ENCODE measurements at regions not wholly inside any gene's neighbourhood (a gene's known extent, or its start where the extent isn't known, plus 50 kb on each side); places are given as distances from the start of the nearest gene placed in this dataset.

GRCh38 chr12:19959353-19959752 lies 409.0 kb upstream of the PDE3A start:
- no peak for TF ChIP-seq ZNF232 (CRISPR knock-in tag; IDR thresholded peaks at IDR 0.05)
- no peak for TF ChIP-seq TEAD1 (CRISPR knock-in tag; IDR thresholded peaks at IDR 0.05)
- no peak for TF ChIP-seq CTCF (IDR thresholded peaks at IDR 0.05)
- no peak for TF ChIP-seq ETV6 (CRISPR knock-in tag; IDR thresholded peaks at IDR 0.05)
- no peak for TF ChIP-seq CREM (CRISPR knock-in tag; IDR thresholded peaks at IDR 0.05)
- no peak for TF ChIP-seq EMX1 (CRISPR knock-in tag; IDR thresholded peaks at IDR 0.05)
- TF ChIP-seq FOXJ3 (CRISPR knock-in tag; IDR thresholded peaks at IDR 0.05; ENCODE audit: borderline replicate concordance), result no peak
- TF ChIP-seq, protein P1, sequence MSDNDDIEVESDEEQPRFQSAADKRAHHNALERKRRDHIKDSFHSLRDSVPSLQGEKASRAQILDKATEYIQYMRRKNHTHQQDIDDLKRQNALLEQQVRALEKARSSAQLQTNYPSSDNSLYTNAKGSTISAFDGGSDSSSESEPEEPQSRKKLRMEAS (CRISPR knock-in tag; IDR thresholded peaks at IDR 0.05), result no peak
- TF ChIP-seq, protein P2, sequence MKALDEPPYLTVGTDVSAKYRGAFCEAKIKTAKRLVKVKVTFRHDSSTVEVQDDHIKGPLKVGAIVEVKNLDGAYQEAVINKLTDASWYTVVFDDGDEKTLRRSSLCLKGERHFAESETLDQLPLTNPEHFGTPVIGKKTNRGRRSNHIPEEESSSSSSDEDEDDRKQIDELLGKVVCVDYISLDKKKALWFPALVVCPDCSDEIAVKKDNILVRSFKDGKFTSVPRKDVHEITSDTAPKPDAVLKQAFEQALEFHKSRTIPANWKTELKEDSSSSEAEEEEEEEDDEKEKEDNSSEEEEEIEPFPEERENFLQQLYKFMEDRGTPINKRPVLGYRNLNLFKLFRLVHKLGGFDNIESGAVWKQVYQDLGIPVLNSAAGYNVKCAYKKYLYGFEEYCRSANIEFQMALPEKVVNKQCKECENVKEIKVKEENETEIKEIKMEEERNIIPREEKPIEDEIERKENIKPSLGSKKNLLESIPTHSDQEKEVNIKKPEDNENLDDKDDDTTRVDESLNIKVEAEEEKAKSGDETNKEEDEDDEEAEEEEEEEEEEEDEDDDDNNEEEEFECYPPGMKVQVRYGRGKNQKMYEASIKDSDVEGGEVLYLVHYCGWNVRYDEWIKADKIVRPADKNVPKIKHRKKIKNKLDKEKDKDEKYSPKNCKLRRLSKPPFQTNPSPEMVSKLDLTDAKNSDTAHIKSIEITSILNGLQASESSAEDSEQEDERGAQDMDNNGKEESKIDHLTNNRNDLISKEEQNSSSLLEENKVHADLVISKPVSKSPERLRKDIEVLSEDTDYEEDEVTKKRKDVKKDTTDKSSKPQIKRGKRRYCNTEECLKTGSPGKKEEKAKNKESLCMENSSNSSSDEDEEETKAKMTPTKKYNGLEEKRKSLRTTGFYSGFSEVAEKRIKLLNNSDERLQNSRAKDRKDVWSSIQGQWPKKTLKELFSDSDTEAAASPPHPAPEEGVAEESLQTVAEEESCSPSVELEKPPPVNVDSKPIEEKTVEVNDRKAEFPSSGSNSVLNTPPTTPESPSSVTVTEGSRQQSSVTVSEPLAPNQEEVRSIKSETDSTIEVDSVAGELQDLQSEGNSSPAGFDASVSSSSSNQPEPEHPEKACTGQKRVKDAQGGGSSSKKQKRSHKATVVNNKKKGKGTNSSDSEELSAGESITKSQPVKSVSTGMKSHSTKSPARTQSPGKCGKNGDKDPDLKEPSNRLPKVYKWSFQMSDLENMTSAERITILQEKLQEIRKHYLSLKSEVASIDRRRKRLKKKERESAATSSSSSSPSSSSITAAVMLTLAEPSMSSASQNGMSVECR (CRISPR knock-in tag; IDR thresholded peaks at IDR 0.05; ENCODE audit: borderline replicate concordance), result no peak
- no peak for TF ChIP-seq PRRX2 (CRISPR knock-in tag; IDR thresholded peaks at IDR 0.05)
- no peak for TF ChIP-seq CBFB (CRISPR knock-in tag; IDR thresholded peaks at IDR 0.05; ENCODE audit: low read depth)
- no peak for TF ChIP-seq NFE2L1 (CRISPR knock-in tag; IDR thresholded peaks at IDR 0.05)
- no peak for TF ChIP-seq USF1 (CRISPR knock-in tag; IDR thresholded peaks at IDR 0.05)
- TF ChIP-seq, protein P3, sequence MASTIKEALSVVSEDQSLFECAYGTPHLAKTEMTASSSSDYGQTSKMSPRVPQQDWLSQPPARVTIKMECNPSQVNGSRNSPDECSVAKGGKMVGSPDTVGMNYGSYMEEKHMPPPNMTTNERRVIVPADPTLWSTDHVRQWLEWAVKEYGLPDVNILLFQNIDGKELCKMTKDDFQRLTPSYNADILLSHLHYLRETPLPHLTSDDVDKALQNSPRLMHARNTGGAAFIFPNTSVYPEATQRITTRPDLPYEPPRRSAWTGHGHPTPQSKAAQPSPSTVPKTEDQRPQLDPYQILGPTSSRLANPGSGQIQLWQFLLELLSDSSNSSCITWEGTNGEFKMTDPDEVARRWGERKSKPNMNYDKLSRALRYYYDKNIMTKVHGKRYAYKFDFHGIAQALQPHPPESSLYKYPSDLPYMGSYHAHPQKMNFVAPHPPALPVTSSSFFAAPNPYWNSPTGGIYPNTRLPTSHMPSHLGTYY (CRISPR knock-in tag; IDR thresholded peaks at IDR 0.05), result no peak
